Esophagus muscularis mucosa (tissue), 3 donors: ENCODE measurements at regions not wholly inside any gene's neighbourhood (a gene's known extent, or its start where the extent isn't known, plus 50 kb on each side); places are given as distances from the start of the nearest gene placed in this dataset.
"Not testable (repeated sequence)": the region's sequence is repeated elsewhere in the genome, so short reads cannot be mapped to it uniquely, and the experiment has no call there.

Experiments
- EP300 ChIP-seq: sonication (generic); formaldehyde crosslinking; IDR thresholded peaks from one replicate; pipeline ENCODE4 v1.6.1; 2017; ENCODE audit warnings: antibody characterized with exemption
- TF ChIP-seq, protein P1 (sequence below), 3 experiments: fragments of 200-600 bp in 2 of 3; fragments of 450-650 bp in 1 of 3; sonication (generic) in 2 of 3; IDR thresholded peaks; one replicate each; pipeline ENCODE4 v1.5.1; 2017 to 2019; ENCODE audit warnings: antibody characterized with exemption in 3 of 3, mild to moderate bottlenecking in 2 of 3, moderate library complexity in 1 of 3

DNA sequence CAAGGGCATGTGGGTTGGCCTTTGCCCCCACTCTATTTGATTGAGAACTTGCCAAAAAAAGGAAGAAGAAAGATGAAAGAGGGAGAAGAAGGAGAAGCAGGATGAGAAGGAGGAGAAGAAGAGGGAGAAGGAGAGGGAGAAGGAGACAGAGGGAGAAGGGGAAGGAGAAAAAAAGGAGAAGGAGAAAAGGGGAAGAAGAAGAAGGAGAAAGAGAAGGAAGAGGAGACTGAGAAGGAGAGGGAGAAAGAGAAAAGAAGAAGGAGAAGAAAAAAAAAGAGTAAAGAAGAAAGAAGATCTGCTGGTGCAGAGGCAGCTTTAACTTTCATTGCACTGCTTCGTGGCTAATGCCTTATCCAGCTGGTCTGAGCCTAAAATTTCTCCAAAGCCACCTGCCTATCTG, 144.4 kb downstream of the ZNF22 start:
- TF ChIP-seq, protein P1, sequence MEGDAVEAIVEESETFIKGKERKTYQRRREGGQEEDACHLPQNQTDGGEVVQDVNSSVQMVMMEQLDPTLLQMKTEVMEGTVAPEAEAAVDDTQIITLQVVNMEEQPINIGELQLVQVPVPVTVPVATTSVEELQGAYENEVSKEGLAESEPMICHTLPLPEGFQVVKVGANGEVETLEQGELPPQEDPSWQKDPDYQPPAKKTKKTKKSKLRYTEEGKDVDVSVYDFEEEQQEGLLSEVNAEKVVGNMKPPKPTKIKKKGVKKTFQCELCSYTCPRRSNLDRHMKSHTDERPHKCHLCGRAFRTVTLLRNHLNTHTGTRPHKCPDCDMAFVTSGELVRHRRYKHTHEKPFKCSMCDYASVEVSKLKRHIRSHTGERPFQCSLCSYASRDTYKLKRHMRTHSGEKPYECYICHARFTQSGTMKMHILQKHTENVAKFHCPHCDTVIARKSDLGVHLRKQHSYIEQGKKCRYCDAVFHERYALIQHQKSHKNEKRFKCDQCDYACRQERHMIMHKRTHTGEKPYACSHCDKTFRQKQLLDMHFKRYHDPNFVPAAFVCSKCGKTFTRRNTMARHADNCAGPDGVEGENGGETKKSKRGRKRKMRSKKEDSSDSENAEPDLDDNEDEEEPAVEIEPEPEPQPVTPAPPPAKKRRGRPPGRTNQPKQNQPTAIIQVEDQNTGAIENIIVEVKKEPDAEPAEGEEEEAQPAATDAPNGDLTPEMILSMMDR (IDR thresholded peaks at IDR 0.05), result not testable (repeated sequence)
- TF ChIP-seq EP300, result not testable (repeated sequence)
